Mucosa of stomach (tissue), 1 donor: ENCODE measurements at regions not wholly inside any gene's neighbourhood (a gene's known extent, or its start where the extent isn't known, plus 50 kb on each side); places are given as distances from the start of the nearest gene placed in this dataset.

Source experiments
- H3K27me3 ChIP-seq: one replicate; pipeline ENCODE4 v1.7.0; 2013; ENCODE audit warnings: mild to moderate bottlenecking, low read length; ENCODE audit not compliant: control insufficient read depth, insufficient read depth
- H3K36me3 ChIP-seq: one replicate; pipeline ENCODE4 v1.7.0; 2013; ENCODE audit warnings: low read length; ENCODE audit not compliant: control insufficient read depth, insufficient read depth
- H3K4me1 ChIP-seq: one replicate; pipeline ENCODE4 v1.7.0; 2013; ENCODE audit warnings: mild to moderate bottlenecking, low read length; ENCODE audit not compliant: control insufficient read depth, insufficient read depth
- H3K4me3 ChIP-seq: one replicate; pipeline ENCODE4 v1.7.0; 2013; ENCODE audit warnings: low read length
- H3K9ac ChIP-seq: one replicate; pipeline ENCODE4 v1.7.0; 2013; ENCODE audit warnings: mild to moderate bottlenecking, low read length, moderate library complexity
- H3K9me3 ChIP-seq: one replicate; pipeline ENCODE4 v1.7.0; 2013; ENCODE audit warnings: mild to moderate bottlenecking, low read length, moderate library complexity; ENCODE audit not compliant: control insufficient read depth
- donor health status: Pancreatic carcinoma.

DNA sequence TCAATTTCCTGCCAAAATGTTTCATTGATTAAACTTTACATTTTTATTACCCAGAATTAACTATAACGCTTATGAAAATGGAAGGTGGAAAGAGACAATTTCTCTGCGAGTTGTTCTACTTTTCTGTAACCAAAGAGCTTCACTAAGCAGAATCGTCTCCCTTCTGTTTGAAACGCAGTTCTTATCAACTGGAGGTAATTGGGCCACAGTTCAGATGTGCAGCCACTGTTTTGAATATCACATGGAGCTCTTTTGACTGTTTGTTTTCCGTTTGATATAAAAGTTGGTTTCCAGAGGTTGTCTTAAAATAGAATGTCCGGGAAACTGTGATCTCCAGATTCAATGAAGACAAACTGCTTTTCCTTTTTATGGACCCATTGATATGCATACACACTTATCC lies 183.3 kb upstream of the SEL1L start:
- no peak overlapping the region for H3K4me3 ChIP-seq
- H3K9ac ChIP-seq = no peak overlapping the region
- H3K9me3 ChIP-seq = no peaks in the 10 kb centered on the region
- H3K27me3 ChIP-seq = no peaks in the 10 kb centered on the region
- H3K4me1 ChIP-seq = no peaks in the 10 kb centered on the region
- H3K36me3 ChIP-seq = no peaks in the 10 kb centered on the region

DNA sequence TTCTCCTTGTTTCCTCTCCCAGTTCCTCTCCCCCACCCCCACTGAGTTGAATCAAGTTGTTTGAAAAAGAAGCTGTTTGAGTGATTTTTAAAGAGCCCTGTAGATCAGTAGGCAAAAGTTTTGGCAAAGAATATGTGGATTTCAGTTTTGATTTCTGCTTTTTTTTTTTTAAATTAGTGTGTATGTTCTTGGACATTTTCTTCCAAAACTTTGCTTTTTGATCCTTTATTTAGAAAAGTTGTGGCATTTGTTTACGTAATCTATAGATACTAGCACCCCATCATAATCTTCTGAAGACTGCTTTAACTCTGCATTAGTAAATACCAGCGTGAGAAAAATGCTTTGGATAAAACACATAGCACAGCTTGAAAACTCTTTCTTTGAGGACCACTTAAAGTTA lies 190.3 kb upstream of the SEL1L start:
- H3K9ac ChIP-seq = no peak overlapping the region
- H3K9me3 ChIP-seq = no peaks in the 10 kb centered on the region
- no peaks in the 10 kb centered on the region for H3K4me1 ChIP-seq
- no peaks in the 10 kb centered on the region for H3K27me3 ChIP-seq
- H3K4me3 ChIP-seq = no peak overlapping the region
- no peaks in the 10 kb centered on the region for H3K36me3 ChIP-seq

DNA sequence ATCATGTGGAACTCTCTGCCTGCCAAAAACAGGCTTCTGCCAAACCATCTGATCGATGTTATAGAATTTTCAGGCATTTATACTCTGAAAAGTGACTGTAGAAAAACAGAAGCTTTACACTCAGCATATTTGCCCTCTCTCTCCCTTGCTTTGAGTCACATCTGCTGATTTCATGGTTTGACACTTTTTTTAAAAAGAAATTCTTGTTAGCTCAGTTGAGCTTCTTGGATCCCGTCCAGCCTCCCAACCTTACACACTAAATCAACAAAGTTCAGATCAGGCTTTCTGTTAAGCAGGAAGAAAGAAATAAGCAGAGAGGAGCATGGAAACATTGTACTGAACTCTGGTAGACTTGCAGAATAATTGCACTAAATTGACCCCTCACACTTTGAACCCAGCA lies 193.6 kb upstream of the SEL1L start:
- H3K4me3 ChIP-seq = no peak overlapping the region
- no peaks in the 10 kb centered on the region for H3K9me3 ChIP-seq
- H3K4me1 ChIP-seq = no peaks in the 10 kb centered on the region
- H3K9ac ChIP-seq = no peak overlapping the region
- H3K36me3 ChIP-seq = no peaks in the 10 kb centered on the region
- H3K27me3 ChIP-seq = no peaks in the 10 kb centered on the region

DNA sequence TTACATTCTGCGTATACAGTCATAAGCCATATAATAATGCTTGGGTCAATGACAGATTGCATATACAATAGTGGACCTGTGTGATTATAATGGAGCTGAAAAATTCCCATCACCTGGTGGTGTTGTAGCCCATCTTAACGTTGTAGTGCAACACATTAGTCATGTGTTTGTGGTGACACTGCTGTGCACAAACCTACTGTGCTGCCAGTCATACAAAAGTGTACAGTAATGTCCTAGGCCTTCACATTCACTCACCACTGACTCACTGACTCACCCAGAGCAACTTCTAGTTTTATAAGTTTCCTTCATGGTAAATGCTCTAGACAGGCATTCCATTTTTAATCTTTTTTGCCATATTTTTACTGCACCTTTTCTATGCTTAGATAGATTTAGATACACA lies 194.8 kb upstream of the SEL1L start:
- no peak overlapping the region for H3K9ac ChIP-seq
- no peaks in the 10 kb centered on the region for H3K4me1 ChIP-seq
- no peaks in the 10 kb centered on the region for H3K36me3 ChIP-seq
- no peak overlapping the region for H3K4me3 ChIP-seq
- H3K9me3 ChIP-seq = no peaks in the 10 kb centered on the region
- H3K27me3 ChIP-seq = no peaks in the 10 kb centered on the region

DNA sequence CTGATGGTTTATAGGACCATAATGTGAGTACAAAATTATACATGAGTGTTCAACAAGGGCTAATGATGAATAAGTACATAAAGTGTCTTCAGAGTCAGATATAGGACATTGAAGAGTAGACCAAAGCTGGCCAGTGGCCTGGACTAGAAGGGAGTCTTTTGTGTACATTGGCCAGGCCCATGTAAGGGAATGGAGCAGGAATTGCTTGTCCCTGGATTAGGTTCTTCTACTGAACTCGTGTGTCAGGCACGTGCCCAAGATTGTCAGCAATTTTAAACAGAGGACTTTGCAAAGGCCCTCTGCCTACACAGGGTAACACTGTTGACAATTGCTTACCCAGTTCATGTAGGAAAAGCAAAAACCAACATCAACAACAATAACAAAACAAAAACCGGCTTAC lies 196.0 kb upstream of the SEL1L start:
- no peak overlapping the region for H3K4me3 ChIP-seq
- no peaks in the 10 kb centered on the region for H3K4me1 ChIP-seq
- H3K36me3 ChIP-seq = no peaks in the 10 kb centered on the region
- H3K9me3 ChIP-seq = no peaks in the 10 kb centered on the region
- H3K27me3 ChIP-seq = no peaks in the 10 kb centered on the region
- no peak overlapping the region for H3K9ac ChIP-seq

DNA sequence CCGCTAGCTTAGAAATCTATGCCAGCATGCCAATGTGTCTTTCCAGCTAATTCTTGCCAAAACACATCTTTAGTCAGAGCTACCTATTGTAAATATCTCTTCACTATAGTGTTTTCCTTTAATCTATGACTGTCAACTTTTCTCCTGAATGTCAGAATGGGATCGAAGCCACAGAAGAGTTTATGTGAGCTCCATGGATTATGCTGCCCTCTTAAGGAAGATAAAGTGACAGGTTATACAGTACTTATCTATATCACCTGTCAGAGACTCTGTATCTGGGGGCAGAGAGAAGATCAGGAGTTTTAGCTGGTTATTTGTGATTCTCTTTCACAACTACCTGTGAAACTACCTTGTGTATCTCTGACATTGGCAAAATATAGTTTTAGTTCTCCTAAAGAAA lies 204.3 kb upstream of the SEL1L start:
- no peaks in the 10 kb centered on the region for H3K36me3 ChIP-seq
- no peak overlapping the region for H3K9ac ChIP-seq
- H3K9me3 ChIP-seq = no peaks in the 10 kb centered on the region
- H3K27me3 ChIP-seq = no peaks in the 10 kb centered on the region
- H3K4me3 ChIP-seq = no peak overlapping the region
- no peaks in the 10 kb centered on the region for H3K4me1 ChIP-seq

DNA sequence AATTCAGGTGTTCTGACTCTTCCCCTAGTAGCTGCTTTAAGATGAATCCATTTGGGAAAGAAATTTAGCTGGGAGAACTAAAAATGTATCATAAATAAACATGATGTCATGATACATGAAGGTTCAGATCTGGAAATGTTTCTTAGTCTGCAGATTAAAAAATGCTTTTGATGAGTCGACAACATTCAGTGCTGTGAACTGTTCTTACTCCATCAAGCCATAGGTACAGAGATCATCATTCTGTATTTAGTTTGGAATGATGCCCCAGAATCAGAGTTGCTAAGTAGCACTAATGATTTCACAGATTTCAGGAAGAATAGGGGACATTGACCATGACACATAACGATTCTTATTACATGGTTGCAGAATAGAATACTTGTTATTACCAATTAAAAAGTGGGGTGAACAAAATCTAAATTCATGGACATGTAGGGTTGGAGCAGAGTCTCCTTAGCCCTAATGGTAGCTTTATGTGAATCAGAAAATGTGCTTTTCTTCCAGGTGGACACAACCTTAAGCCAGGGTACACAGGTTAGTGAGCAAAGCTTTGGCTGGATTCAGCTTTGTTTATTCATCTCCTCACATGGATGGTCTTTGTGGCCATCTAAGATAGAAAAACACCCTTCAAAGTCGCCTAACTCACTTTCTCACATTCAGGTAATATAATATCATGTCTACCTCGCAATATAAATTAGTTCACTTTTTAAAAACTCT lies 205.4 kb upstream of the SEL1L start:
- H3K4me3 ChIP-seq = no peak overlapping the region
- H3K4me1 ChIP-seq = no peaks in the 10 kb centered on the region
- H3K9ac ChIP-seq = no peak overlapping the region
- H3K36me3 ChIP-seq = no peaks in the 10 kb centered on the region
- H3K9me3 ChIP-seq = no peaks in the 10 kb centered on the region
- no peaks in the 10 kb centered on the region for H3K27me3 ChIP-seq

DNA sequence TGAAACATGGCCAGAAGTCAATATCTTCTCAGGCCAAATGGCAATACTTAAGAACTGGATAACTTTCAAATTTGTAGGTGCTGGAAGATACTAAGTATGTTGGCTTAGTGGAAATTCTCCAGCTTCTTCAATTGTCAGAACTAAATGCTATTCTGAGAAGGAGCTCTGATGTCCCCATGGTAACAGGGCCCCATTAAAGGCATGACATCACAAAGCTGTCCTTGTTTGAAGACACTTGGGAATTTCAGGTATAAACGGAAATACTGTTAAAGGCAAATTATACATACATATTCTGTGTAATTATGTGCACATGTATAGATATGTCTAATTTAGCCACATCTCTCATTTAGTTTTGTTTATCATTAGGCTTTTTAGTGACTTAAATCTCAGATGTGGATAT lies 210.0 kb upstream of the SEL1L start:
- Histone ChIP-seq H3K36me3 (no peaks in the 10 kb centered on the region), H3K9me3 (no peaks in the 10 kb centered on the region), H3K4me3 (no peak overlapping the region), H3K9ac (no peak overlapping the region), H3K4me1 (no peaks in the 10 kb centered on the region), H3K27me3 (no peaks in the 10 kb centered on the region)

DNA sequence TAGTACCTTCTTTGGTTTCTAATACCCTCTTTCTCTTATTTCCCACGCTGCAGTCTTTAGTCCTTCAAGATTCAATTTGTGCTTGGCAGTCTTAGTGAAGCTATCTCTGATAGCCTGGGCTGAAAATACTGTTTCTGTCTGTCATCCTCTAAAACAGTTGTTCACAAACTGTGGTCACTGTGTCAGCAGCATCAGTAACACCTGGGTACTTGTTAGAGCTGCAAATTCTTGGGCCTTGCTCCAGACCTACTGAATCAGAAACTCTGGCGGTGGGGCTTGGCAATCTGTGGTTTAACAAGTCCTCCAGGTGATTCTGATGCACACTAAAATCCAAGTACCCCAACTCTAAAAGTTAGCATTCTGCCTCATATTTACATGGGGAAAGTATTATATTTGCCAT lies 217.5 kb upstream of the SEL1L start:
- Histone ChIP-seq H3K9ac (no peak overlapping the region), H3K4me1 (no peaks in the 10 kb centered on the region), H3K27me3 (no peaks in the 10 kb centered on the region), H3K4me3 (no peak overlapping the region), H3K36me3 (no peaks in the 10 kb centered on the region), H3K9me3 (peaks cover 4% of the 10 kb centered on the region)

DNA sequence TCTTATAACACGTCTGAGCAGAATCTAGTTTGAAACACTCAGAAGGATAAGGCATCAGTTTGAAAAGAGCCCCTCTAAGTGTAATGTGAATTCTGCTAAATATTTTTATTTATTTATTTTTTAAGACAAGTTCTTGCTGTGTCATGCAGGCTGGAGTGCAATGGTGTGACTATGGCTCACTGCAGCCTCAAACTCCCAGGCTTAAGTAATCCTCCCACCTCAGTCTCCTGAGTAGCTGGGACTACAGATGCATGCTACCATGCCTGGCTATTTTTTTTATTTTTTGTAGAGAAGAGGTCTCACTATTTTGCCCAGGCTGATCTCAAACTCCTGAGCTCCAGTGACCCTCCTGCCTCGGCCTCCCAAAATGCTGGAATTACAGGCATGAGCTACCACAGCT lies 225.9 kb upstream of the SEL1L start:
- H3K4me3 ChIP-seq = no peak overlapping the region
- H3K9ac ChIP-seq = no peak overlapping the region
- no peaks in the 10 kb centered on the region for H3K4me1 ChIP-seq
- no peaks in the 10 kb centered on the region for H3K27me3 ChIP-seq
- H3K36me3 ChIP-seq = no peaks in the 10 kb centered on the region
- H3K9me3 ChIP-seq = peaks cover 4% of the 10 kb centered on the region

DNA sequence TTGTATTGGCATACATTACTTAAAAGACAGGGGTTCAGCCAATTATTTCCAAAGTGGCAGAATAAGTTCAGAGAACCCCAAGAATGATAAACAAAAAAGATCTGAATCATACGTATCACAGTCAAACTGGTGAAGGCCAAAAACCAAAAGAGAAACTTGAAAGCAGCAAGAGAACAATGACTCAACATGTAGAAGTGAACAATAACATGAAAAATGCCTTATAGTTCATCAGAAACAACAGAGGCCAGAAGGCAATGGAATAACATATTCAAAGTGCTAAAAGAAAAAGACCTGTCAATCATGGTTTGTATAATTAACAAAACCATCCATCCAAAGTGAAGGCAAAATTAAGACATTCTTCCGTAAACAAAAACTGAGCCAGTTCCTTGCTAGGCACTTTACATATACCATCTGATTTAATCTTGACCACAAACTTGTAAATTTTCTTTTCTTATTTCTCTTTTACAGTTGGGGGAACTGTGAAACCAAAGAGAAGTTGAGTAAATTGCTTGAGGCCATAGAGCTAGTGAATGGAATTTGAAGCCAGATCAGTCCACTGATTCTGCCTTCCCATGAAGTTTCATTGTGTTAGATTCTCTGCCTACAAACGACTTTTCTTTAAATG lies 232.1 kb upstream of the SEL1L start:
- Histone ChIP-seq H3K27me3 (no peaks in the 10 kb centered on the region), H3K9me3 (no peaks in the 10 kb centered on the region), H3K9ac (no peak overlapping the region), H3K4me1 (no peaks in the 10 kb centered on the region), H3K4me3 (no peak overlapping the region), H3K36me3 (no peaks in the 10 kb centered on the region)

DNA sequence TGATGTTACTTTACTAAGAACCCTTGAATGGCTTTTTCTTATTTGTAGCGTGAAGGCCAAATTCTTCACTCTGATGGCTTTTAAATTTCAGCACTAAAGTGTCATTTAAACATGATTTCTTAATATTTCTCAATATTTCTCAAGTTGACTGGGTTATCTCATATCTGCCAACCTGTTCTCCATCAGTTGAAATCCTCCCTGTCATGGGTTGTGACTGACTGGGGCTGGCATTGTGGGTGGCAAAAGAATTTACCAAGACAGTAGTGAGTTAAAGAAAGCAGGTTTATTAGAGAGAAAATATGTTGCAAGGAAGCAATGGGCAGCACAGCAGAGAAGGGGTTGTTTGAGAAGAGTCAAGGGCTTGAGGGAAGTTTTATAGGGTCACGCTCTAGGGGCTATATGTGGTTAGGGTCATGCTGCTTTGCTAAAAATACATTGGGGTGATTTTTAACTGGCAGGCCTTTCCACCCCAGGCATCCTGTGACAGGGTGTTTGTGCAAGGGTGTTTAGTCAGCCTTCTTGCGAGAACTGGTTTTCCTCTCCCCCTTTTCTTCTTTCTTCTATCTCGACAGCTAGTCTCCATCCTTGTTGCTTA lies 232.8 kb upstream of the SEL1L start:
- H3K9ac ChIP-seq = no peak overlapping the region
- no peaks in the 10 kb centered on the region for H3K9me3 ChIP-seq
- H3K27me3 ChIP-seq = no peaks in the 10 kb centered on the region
- H3K4me3 ChIP-seq = no peak overlapping the region
- H3K4me1 ChIP-seq = no peaks in the 10 kb centered on the region
- H3K36me3 ChIP-seq = no peaks in the 10 kb centered on the region
